CD14-positive monocyte (primary cell): ENCODE measurements at regions not wholly inside any gene's neighbourhood (a gene's known extent, or its start where the extent isn't known, plus 50 kb on each side); places are given as distances from the start of the nearest gene placed in this dataset.

Experiments
- DNase-seq, 3 donors: peaks; one replicate each; pipeline ENCODE4 v3.0.0-alpha.2; 2011 to 2022
- H2AFZ ChIP-seq: 2 replicates; pipeline ENCODE4 v1.6.0; 2012; ENCODE audit warnings: mild to moderate bottlenecking, low read depth, low read length, inconsistent platforms; ENCODE audit not compliant: insufficient read depth, poor library complexity, severe bottlenecking
- H3K27ac ChIP-seq, 2 donors: 1 replicate in 1 of 2; 2 replicates in 1 of 2; pipeline ENCODE4 v1.5.1; 2012 to 2013; ENCODE audit warnings: low read length in 2 of 2, control low read depth in 1 of 2, inconsistent platforms in 1 of 2, low read depth in 1 of 2, mild to moderate bottlenecking in 1 of 2
- H3K27me3 ChIP-seq, 2 donors: one replicate each; pipeline versions ENCODE4 v1.6.0 to v1.6.1; 2011 to 2013; ENCODE audit warnings: low read length in 2 of 2; ENCODE audit not compliant: control insufficient read depth in 2 of 2, insufficient read depth in 2 of 2
- H3K36me3 ChIP-seq, 2 donors: replicated peaks in 1 of 2; 1 replicate in 1 of 2; 2 replicates in 1 of 2; pipeline versions ENCODE4 v1.5.1 to v1.6.1; 2012 to 2013; ENCODE audit warnings: low read length in 2 of 2, control low read depth in 1 of 2, inconsistent platforms in 1 of 2, mild to moderate bottlenecking in 1 of 2; ENCODE audit not compliant: insufficient read depth in 2 of 2, control insufficient read depth in 1 of 2
- H3K4me1 ChIP-seq, 2 donors: 1 replicate in 1 of 2; 2 replicates in 1 of 2; pipeline versions ENCODE4 v1.5.1 to v1.6.1; 2012 to 2013; ENCODE audit warnings: low read length in 2 of 2, control low read depth in 1 of 2, inconsistent platforms in 1 of 2, mild to moderate bottlenecking in 1 of 2, moderate library complexity in 1 of 2; ENCODE audit not compliant: insufficient read depth in 2 of 2, control insufficient read depth in 1 of 2
- H3K4me2 ChIP-seq: replicated peaks from 2 replicates; pipeline ENCODE3; 2012; ENCODE audit warnings: low read length, moderate library complexity, mild to moderate bottlenecking; ENCODE audit not compliant: poor library complexity, severe bottlenecking; ENCODE audit errors: extremely low read depth
- H3K4me3 ChIP-seq, 3 experiments: fragments of 200-600 bp in 1 of 3; sonication (generic) in 1 of 3; replicated peaks in 1 of 3; 1 replicate in 2 of 3; 2 replicates in 1 of 3; pipeline ENCODE4 v1.5.1; 2011 to 2013; ENCODE audit warnings: low read length in 3 of 3, mild to moderate bottlenecking in 3 of 3, control low read depth in 2 of 3, low read depth in 2 of 3, inconsistent platforms in 1 of 3, moderate library complexity in 1 of 3
- H3K79me2 ChIP-seq: 2 replicates; pipeline ENCODE4 v1.6.0; 2012; ENCODE audit warnings: mild to moderate bottlenecking, control low read depth, inconsistent platforms, low read length, moderate library complexity; ENCODE audit not compliant: insufficient read depth
- H3K9ac ChIP-seq: 2 replicates; pipeline ENCODE4 v1.6.0; 2017; ENCODE audit warnings: low read length, mild to moderate bottlenecking; ENCODE audit not compliant: insufficient read depth, poor library complexity, severe bottlenecking
- H3K9me3 ChIP-seq, 2 donors: replicated peaks in 1 of 2; 1 replicate in 1 of 2; 2 replicates in 1 of 2; pipeline versions ENCODE4 v1.5.1 to v1.6.1; 2012 to 2013; ENCODE audit warnings: low read length in 2 of 2, control low read depth in 1 of 2; ENCODE audit not compliant: control insufficient read depth in 1 of 2, insufficient read depth in 1 of 2
- H4K20me1 ChIP-seq: 2 replicates; pipeline ENCODE4 v1.6.0; 2012; ENCODE audit warnings: mild to moderate bottlenecking, low read length, control low read depth, moderate library complexity; ENCODE audit not compliant: insufficient read depth
- H3K27ac Mint-ChIP-seq, 7 donors: one replicate each; pipeline ENCODE4 v1.8.0; 2020; ENCODE audit warnings: mild to moderate bottlenecking in 7 of 7, mixed read lengths in 7 of 7, moderate library complexity in 6 of 7, inconsistent platforms in 2 of 7
- H3K27me3 Mint-ChIP-seq, 3 donors: one replicate each; pipeline ENCODE4 v1.8.0; 2021 to 2022; ENCODE audit warnings: low read depth in 3 of 3, mild to moderate bottlenecking in 3 of 3, mixed read lengths in 3 of 3, moderate library complexity in 3 of 3, inconsistent platforms in 1 of 3
- H3K36me3 Mint-ChIP-seq, 2 donors: one replicate each; pipeline ENCODE4 v1.8.0; 2020; ENCODE audit warnings: mixed read lengths in 2 of 2, inconsistent platforms in 1 of 2, mild to moderate bottlenecking in 1 of 2
- H3K4me1 Mint-ChIP-seq: one replicate; pipeline ENCODE4 v1.8.0; 2020; ENCODE audit warnings: mild to moderate bottlenecking, mixed read lengths
- H3K4me3 Mint-ChIP-seq, 2 donors: one replicate each; pipeline ENCODE4 v1.8.0; 2020; ENCODE audit warnings: mild to moderate bottlenecking in 2 of 2, mixed read lengths in 2 of 2, moderate library complexity in 1 of 2
- H3K9me3 Mint-ChIP-seq, 7 donors: one replicate each; pipeline ENCODE4 v1.8.0; 2020 to 2022; ENCODE audit warnings: mixed read lengths in 7 of 7, mild to moderate bottlenecking in 6 of 7, moderate library complexity in 6 of 7, inconsistent platforms in 2 of 7
- CTCF ChIP-seq: fragments of 200-600 bp; IDR thresholded peaks from one replicate; pipeline ENCODE4 v1.8.0; 2022; ENCODE audit warnings: antibody characterized with exemption, mild to moderate bottlenecking
- WGBS: methylation state at CpG from one replicate; pipeline ENCODE4 v1.1.5; 2013; ENCODE audit warnings: missing lambda C conversion rate; ENCODE audit not compliant: insufficient coverage; 5-methylcytosine and 5-hydroxymethylcytosine counted together
- intact Hi-C, 2 donors: fragments of 100-400 bp; cut with micrococcal nuclease; formaldehyde crosslinking; loops; one replicate each; pipeline versions ENCODE4 v1.15.0 to v1.15.1; 2023

- no peaks in the 10 kb centered on the region for H3K9me3 ChIP-seq
- 100% methylated on average over 2 of the region's 4 CpGs for WGBS
- no peak for DNase-seq
- H3K79me2 ChIP-seq = no peaks in the 10 kb centered on the region
- H4K20me1 ChIP-seq = no peaks in the 10 kb centered on the region
- H3K27ac ChIP-seq = no peak overlapping the region
- no peaks in the 10 kb centered on the region for H3K4me1 ChIP-seq
- H3K4me2 ChIP-seq = no peak overlapping the region
- no peak overlapping the region for H3K4me3 Mint-ChIP-seq
- intact Hi-C loops = no loop called here
- H2AFZ ChIP-seq = no peak overlapping the region
- no peak for TF ChIP-seq CTCF
- H3K4me1 Mint-ChIP-seq = no peaks in the 10 kb centered on the region
- no peaks in the 10 kb centered on the region for H3K9me3 Mint-ChIP-seq
- H3K27me3 ChIP-seq = no peaks in the 10 kb centered on the region
- H3K27me3 Mint-ChIP-seq = no peaks in the 10 kb centered on the region
- no peak overlapping the region for H3K4me3 ChIP-seq
- no peak overlapping the region for H3K27ac Mint-ChIP-seq
- H3K36me3 Mint-ChIP-seq = no peaks in the 10 kb centered on the region
- H3K9ac ChIP-seq = no peak overlapping the region
- no peaks in the 10 kb centered on the region for H3K36me3 ChIP-seq
These were observed 385.4 kb upstream of the SYT4 start for GRCh38 chr18:43662657-43663056.

GRCh38 chr18:43663159-43663558 is 385.9 kb upstream of the SYT4 start:
- H3K4me3 ChIP-seq = no peak overlapping the region
- no peak overlapping the region for H3K4me2 ChIP-seq
- no peaks in the 10 kb centered on the region for H3K9me3 ChIP-seq
- Mint-ChIP-seq H3K27ac (no peak overlapping the region), H3K36me3 (no peaks in the 10 kb centered on the region), H3K9me3 (no peaks in the 10 kb centered on the region), H3K27me3 (no peaks in the 10 kb centered on the region), H3K4me1 (no peaks in the 10 kb centered on the region), H3K4me3 (no peak overlapping the region)
- no peaks in the 10 kb centered on the region for H3K79me2 ChIP-seq
- no peaks in the 10 kb centered on the region for H4K20me1 ChIP-seq
- H2AFZ ChIP-seq = no peak overlapping the region
- no peak overlapping the region for H3K9ac ChIP-seq
- H3K27ac ChIP-seq = no peak overlapping the region
- no peaks in the 10 kb centered on the region for H3K27me3 ChIP-seq
- H3K36me3 ChIP-seq = no peaks in the 10 kb centered on the region
- DNase-seq = no peak
- intact Hi-C loops = no loop called here
- no peaks in the 10 kb centered on the region for H3K4me1 ChIP-seq
- WGBS = no CpG with 5 or more reads among the region's 1 CpG
- TF ChIP-seq CTCF = no peak
